ENCODE measurements at regions not wholly inside any gene's neighbourhood (a gene's known extent, or its start where the extent isn't known, plus 50 kb on each side); places are given as distances from the start of the nearest gene placed in this dataset.

GRCh38 chr12:116463366-116463765 is 95.8 kb upstream of the MAP1LC3B2 start:
- Histone ChIP-seq H3K9ac (ENCODE audit: control insufficient read depth, extremely low read depth, insufficient read depth, low read length) (no peak overlapping the region), H3K27ac (ENCODE audit: control insufficient read depth, insufficient read depth, low read length) (no peak overlapping the region), H3K27me3 (ENCODE audit: control insufficient read depth, extremely low read depth, insufficient read depth, low read length) (no peaks in the 10 kb centered on the region), H3K36me3 (ENCODE audit: control insufficient read depth in 2 of 2, extremely low read depth in 1 of 2, insufficient read depth in 2 of 2, low read length in 2 of 2) (no peaks in the 10 kb centered on the region), H3K4me1 (ENCODE audit: control insufficient read depth, extremely low read depth, insufficient read depth, low read length) (peaks cover 6% of the 10 kb centered on the region), H2AFZ (ENCODE audit: control insufficient read depth, low read length) (no peak overlapping the region), H3K9me1 (ENCODE audit: control insufficient read depth, extremely low read depth, insufficient read depth, low read length) (no peaks in the 10 kb centered on the region), H3K4me2 (ENCODE audit: control insufficient read depth, extremely low read depth, insufficient read depth, low read depth, low read length) (no peak overlapping the region), H3K4me3 (ENCODE audit: control insufficient read depth in 2 of 3, extremely low read depth in 1 of 3, insufficient read depth in 2 of 3, low read depth in 1 of 3, low read length in 3 of 3) (no peak overlapping the region), H3K79me2 (ENCODE audit: control insufficient read depth, insufficient read depth, low read length) (no peaks in the 10 kb centered on the region), H3K9me3 (ENCODE audit: control insufficient read depth, low read depth, low read length) (no peaks in the 10 kb centered on the region), H4K20me1 (ENCODE audit: control insufficient read depth, extremely low read depth, insufficient read depth, low read length) (no peaks in the 10 kb centered on the region)
- dilution Hi-C loops (cut with MboI; ENCODE audit: extremely low pct_ligation_motif_present, low sequenced_read_pairs) = no loop called here
- no peak for FAIRE-seq
- TF ChIP-seq CTCF (optimal IDR thresholded peaks at IDR 0.05 in 1 of 3, IDR thresholded peaks at IDR 0.05 in 1 of 3, conservative IDR thresholded peaks at IDR 0.05 in 1 of 3; ENCODE audit: extremely low read depth in 1 of 3, insufficient read depth in 2 of 3, low read length in 3 of 3) (no peak), EZH2 (IDR thresholded peaks at IDR 0.05; ENCODE audit: low read length) (no peak)
- no peak for DNase-seq (ENCODE audit: low read depth, low spot score)

- Histone ChIP-seq H3K9me1 (ENCODE audit: control insufficient read depth, extremely low read depth, insufficient read depth, low read length) (no peaks in the 10 kb centered on the region), H3K9ac (ENCODE audit: control insufficient read depth, extremely low read depth, insufficient read depth, low read length) (no peak overlapping the region), H3K9me3 (ENCODE audit: control insufficient read depth, low read depth, low read length) (no peaks in the 10 kb centered on the region), H4K20me1 (ENCODE audit: control insufficient read depth, extremely low read depth, insufficient read depth, low read length) (no peaks in the 10 kb centered on the region), H3K4me2 (ENCODE audit: control insufficient read depth, extremely low read depth, insufficient read depth, low read depth, low read length) (no peak overlapping the region), H3K36me3 (ENCODE audit: control insufficient read depth in 2 of 2, extremely low read depth in 1 of 2, insufficient read depth in 2 of 2, low read length in 2 of 2) (no peaks in the 10 kb centered on the region), H3K27me3 (ENCODE audit: control insufficient read depth, extremely low read depth, insufficient read depth, low read length) (no peaks in the 10 kb centered on the region), H3K4me1 (ENCODE audit: control insufficient read depth, extremely low read depth, insufficient read depth, low read length) (peaks cover under 1% of the 10 kb centered on the region), H3K27ac (ENCODE audit: control insufficient read depth, insufficient read depth, low read length) (no peak overlapping the region), H3K4me3 (ENCODE audit: control insufficient read depth in 2 of 3, extremely low read depth in 1 of 3, insufficient read depth in 2 of 3, low read depth in 1 of 3, low read length in 3 of 3) (no peak overlapping the region), H2AFZ (ENCODE audit: control insufficient read depth, low read length) (no peak overlapping the region), H3K79me2 (ENCODE audit: control insufficient read depth, insufficient read depth, low read length) (no peaks in the 10 kb centered on the region)
- FAIRE-seq (no peak), DNase-seq (ENCODE audit: low read depth, low spot score) (no peak)
- dilution Hi-C loops (cut with MboI; ENCODE audit: extremely low pct_ligation_motif_present, low sequenced_read_pairs) = no loop called here
- TF ChIP-seq EZH2 (IDR thresholded peaks at IDR 0.05; ENCODE audit: low read length) (no peak), CTCF (optimal IDR thresholded peaks at IDR 0.05 in 1 of 3, IDR thresholded peaks at IDR 0.05 in 1 of 3, conservative IDR thresholded peaks at IDR 0.05 in 1 of 3; ENCODE audit: extremely low read depth in 1 of 3, insufficient read depth in 2 of 3, low read length in 3 of 3) (no peak)
These were observed 93.8 kb upstream of the MAP1LC3B2 start for GRCh38 chr12:116465407-116465806.
